ENCODE measurements at regions not wholly inside any gene's neighbourhood (a gene's known extent, or its start where the extent isn't known, plus 50 kb on each side); places are given as distances from the start of the nearest gene placed in this dataset.

DNA sequence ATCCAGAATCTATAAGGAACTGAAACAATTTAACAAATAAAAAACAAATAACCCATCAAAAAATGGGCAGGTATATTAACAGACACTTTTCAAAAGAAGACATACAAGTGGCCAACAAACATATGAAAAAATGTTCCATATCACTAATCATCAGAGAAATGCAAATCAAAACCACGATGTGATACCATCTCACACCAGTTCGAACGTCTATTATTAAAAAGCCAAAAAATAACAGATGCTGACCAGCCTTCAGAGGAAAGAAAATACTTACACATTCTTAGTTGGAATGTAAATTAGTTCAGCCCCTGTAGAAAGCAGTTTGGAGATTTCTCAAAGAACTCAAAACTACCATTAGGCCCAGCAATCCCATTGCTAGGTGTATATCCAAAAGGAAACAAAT lies 687.9 kb upstream of the AADAT start:
- H3K4me3 ChIP-seq (replicated peaks; ENCODE audit: low read depth, low read length): no peak overlapping the region
- no peak for DNase-seq (ENCODE audit: extremely low read depth, low read depth)
- TF ChIP-seq, protein P1, sequence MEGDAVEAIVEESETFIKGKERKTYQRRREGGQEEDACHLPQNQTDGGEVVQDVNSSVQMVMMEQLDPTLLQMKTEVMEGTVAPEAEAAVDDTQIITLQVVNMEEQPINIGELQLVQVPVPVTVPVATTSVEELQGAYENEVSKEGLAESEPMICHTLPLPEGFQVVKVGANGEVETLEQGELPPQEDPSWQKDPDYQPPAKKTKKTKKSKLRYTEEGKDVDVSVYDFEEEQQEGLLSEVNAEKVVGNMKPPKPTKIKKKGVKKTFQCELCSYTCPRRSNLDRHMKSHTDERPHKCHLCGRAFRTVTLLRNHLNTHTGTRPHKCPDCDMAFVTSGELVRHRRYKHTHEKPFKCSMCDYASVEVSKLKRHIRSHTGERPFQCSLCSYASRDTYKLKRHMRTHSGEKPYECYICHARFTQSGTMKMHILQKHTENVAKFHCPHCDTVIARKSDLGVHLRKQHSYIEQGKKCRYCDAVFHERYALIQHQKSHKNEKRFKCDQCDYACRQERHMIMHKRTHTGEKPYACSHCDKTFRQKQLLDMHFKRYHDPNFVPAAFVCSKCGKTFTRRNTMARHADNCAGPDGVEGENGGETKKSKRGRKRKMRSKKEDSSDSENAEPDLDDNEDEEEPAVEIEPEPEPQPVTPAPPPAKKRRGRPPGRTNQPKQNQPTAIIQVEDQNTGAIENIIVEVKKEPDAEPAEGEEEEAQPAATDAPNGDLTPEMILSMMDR (IDR thresholded peaks at IDR 0.05; ENCODE audit: low read depth, low read length, missing control alignments): no peak

DNA sequence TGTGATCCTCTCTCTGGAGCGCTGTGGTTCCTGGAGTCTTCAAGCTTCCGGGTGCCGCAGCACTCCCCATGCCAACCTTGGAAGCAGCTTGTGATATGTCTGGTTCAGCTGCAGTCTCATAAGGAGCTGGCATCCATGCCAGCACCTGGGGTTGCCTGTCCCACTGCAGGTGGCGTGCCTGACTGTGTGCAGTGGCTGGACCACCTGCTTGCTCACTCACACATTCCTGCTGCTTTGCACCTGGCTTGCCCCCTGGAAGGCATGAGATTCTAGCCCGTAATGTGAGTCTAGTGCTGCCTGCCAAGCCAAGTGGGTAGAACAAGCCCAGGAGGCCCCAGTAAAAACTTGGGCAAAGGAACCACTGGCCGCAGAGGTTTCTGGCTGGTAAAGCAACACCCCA lies 687.2 kb upstream of the AADAT start:
- no peak overlapping the region for H3K4me3 ChIP-seq (replicated peaks; ENCODE audit: low read depth, low read length)
- DNase-seq (ENCODE audit: extremely low read depth, low read depth): no peak
- TF ChIP-seq, protein P1 (IDR thresholded peaks at IDR 0.05; ENCODE audit: low read depth, low read length, missing control alignments): no peak

DNA sequence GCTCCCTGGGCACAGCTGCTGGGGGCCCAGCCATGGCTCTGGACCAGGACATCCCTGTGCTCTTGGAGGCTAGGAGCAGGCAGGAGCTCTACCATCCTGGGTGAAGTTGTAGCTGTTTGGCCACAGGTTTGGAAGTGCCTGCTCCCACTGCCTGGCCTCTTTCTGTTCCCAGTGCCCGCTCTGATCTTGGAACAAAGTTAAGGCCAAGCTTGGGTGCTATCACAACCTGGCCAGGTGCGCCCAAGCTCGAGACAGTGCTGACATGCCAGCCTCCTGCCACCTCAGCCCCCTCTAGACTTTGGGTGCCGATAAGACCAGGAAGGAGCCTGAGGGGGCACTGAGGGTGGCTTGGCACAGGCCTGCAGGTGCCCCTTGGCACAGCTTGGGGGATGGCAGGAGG lies 686.1 kb upstream of the AADAT start:
- TF ChIP-seq, protein P1 (IDR thresholded peaks at IDR 0.05; ENCODE audit: low read depth, low read length, missing control alignments): no peak
- DNase-seq (ENCODE audit: extremely low read depth, low read depth): no peak
- no peak overlapping the region for H3K4me3 ChIP-seq (replicated peaks; ENCODE audit: low read depth, low read length)

DNA sequence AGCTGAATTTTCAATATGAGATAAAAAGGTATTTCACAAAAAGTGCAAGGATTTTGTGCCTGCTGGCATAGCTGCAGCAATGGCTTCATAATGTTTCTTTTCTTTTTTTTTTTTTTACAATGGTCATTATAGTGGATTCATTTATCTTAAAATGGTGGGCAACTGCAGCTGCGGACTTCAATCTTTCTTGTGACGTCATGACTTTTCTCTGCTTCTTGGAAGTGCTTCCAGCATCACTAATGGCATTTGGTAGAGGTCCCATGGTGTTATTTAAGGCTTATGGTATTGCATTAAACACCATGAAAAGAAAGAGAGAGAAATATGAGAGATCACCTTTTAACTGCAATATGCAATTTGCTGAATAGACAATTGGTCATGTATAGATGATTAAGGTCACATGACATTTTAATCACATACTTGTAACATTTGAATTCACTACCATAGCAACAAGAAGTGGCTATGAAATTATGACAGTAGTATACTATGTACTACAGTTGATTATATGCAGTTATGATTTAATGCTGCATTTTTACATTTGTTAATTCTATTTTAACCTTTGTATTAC lies 684.0 kb upstream of the AADAT start:
- TF ChIP-seq, protein P1 (IDR thresholded peaks at IDR 0.05; ENCODE audit: low read depth, low read length, missing control alignments): no peak
- no peak for DNase-seq (ENCODE audit: extremely low read depth, low read depth)
- no peak overlapping the region for H3K4me3 ChIP-seq (replicated peaks; ENCODE audit: low read depth, low read length)

DNA sequence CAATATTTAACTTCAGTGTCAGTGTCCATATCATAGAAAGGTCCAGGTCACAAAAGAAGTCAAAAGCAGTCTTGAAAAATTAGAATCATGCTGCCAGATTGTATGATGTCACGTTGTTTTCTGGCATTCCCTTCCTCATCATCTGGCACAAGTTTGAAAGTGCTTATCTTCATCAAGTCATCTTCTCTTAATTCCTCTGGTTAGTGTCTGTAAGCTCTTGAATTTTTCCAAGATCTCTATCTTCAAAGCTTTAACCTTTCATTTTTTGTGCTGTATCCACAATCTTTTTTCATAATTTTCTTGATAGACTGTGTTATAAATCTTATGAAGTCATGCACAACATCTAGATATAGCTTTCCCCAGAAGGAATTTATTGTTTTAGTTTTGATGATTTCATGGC lies 682.7 kb upstream of the AADAT start:
- TF ChIP-seq, protein P1 (IDR thresholded peaks at IDR 0.05; ENCODE audit: low read depth, low read length, missing control alignments): no peak
- H3K4me3 ChIP-seq (replicated peaks; ENCODE audit: low read depth, low read length): no peak overlapping the region
- no peak for DNase-seq (ENCODE audit: extremely low read depth, low read depth)

DNA sequence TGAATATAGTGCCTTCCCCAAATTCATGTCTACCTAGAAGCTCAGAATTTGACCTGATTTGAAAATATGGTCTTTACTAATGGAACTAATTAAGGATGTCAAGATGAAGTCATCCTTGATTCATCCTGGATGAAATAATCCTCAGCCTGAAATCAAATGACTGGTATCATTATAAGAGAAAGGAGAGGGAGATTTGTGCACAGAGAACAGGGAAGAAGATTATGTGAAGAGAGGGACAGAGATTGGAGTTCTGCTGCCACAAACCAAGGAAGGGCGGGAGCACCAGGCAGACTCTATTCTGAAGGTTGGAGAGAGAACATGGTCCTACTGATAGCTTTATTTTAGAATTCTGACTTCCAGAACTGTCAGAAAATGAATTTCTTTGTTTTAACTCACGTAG lies 680.9 kb upstream of the AADAT start:
- DNase-seq (ENCODE audit: extremely low read depth, low read depth): no peak
- no peak overlapping the region for H3K4me3 ChIP-seq (replicated peaks; ENCODE audit: low read depth, low read length)
- TF ChIP-seq, protein P1 (IDR thresholded peaks at IDR 0.05; ENCODE audit: low read depth, low read length, missing control alignments): no peak

DNA sequence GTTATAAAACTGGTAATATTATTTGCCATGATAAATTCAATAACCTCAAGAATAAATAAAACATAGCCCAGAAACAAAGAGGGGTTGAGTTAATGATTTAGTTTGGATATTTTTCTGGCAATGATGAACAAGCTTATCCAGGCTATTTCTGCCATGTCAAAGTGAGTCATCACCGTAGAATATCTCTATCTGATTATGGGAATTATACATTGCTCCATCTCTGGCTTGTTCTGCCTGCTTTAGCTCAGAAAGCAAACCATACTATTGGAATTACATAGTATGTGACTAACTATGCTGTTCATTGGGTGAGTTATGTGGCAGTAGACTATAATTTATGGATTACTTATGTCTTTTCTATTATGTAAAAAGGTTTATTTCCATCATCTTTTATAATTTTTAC lies 680.1 kb upstream of the AADAT start:
- no peak for DNase-seq (ENCODE audit: extremely low read depth, low read depth)
- TF ChIP-seq, protein P1 (IDR thresholded peaks at IDR 0.05; ENCODE audit: low read depth, low read length, missing control alignments): no peak
- no peak overlapping the region for H3K4me3 ChIP-seq (replicated peaks; ENCODE audit: low read depth, low read length)

Measured in HFF-Myc (cell line).